OCI-LY7 (cell line): ENCODE measurements at regions not wholly inside any gene's neighbourhood (a gene's known extent, or its start where the extent isn't known, plus 50 kb on each side); places are given as distances from the start of the nearest gene placed in this dataset.

Experiments used
- EZH2phosphoT487 ChIP-seq: fragments of 200-600 bp; sonication (generic); IDR thresholded peaks from 2 replicates; pipeline ENCODE4 v1.6.1; 2018; ENCODE audit warnings: low read depth, borderline replicate concordance, mild to moderate bottlenecking, mixed run types, antibody characterized with exemption, low read length, moderate library complexity, mixed read lengths
- TF ChIP-seq, protein P1 (sequence below): fragments of 200-600 bp; sonication (generic); conservative IDR thresholded peaks from 2 replicates; pipeline ENCODE4 v1.5.1; 2014; ENCODE audit warnings: mild to moderate bottlenecking, antibody characterized with exemption, low read length, moderate library complexity, mixed read lengths

DNA sequence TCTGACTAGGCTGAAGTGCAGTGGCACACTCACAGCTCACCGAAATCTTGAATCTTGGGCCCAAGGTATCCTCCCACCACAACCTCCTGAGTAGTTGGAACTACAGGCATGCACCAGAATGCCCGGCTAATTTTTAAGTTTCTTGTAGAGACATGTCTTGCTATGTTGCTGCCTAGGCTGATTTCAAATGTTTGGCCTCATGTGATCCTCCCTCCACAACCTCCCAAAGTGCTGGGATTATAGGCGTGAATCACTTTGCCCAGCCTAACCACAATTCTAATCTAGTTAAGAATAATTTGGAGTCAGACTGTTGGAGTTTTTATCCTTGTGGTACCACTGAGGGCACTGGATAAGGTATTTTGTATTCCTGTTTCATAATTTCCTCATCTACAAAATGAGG is 317.5 kb upstream of the AGA start:
- TF ChIP-seq, protein P1, sequence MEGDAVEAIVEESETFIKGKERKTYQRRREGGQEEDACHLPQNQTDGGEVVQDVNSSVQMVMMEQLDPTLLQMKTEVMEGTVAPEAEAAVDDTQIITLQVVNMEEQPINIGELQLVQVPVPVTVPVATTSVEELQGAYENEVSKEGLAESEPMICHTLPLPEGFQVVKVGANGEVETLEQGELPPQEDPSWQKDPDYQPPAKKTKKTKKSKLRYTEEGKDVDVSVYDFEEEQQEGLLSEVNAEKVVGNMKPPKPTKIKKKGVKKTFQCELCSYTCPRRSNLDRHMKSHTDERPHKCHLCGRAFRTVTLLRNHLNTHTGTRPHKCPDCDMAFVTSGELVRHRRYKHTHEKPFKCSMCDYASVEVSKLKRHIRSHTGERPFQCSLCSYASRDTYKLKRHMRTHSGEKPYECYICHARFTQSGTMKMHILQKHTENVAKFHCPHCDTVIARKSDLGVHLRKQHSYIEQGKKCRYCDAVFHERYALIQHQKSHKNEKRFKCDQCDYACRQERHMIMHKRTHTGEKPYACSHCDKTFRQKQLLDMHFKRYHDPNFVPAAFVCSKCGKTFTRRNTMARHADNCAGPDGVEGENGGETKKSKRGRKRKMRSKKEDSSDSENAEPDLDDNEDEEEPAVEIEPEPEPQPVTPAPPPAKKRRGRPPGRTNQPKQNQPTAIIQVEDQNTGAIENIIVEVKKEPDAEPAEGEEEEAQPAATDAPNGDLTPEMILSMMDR: no peak
- TF ChIP-seq EZH2phosphoT487: no peak
